ENCODE measurements at regions not wholly inside any gene's neighbourhood (a gene's known extent, or its start where the extent isn't known, plus 50 kb on each side); places are given as distances from the start of the nearest gene placed in this dataset.

DNA sequence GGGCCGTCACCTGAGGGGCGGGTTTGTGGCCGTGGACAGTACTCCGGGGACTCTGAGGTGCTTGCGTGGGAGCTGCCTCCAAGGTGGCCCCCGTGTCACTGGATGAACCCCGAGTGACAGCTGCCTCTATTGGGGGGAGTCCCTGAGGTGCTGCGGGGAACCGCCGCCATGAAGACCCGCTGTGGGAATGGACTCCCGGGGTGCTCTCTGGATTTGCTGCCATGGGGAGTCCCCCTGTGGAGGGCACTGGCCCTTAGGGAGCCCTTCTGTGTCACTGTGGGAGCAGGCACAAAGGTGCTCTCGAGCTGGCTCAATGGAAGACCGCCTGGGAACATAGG lies 100.2 kb upstream of the CCL21 start:
- Histone ChIP-seq H3K79me2 (replicated peaks; ENCODE audit: insufficient read depth) (no peaks in the 10 kb centered on the region), H3K36me3 (ENCODE audit: insufficient read depth) (no peaks in the 10 kb centered on the region), H3K4me3 (peak overlapping the region; percentile 50; the same call in 1 of the 2 replicates), H3K27me3 (ENCODE audit: insufficient read depth) (peaks cover 64% of the 10 kb centered on the region), H3F3A (replicated peaks; ENCODE audit: low read depth) (no peaks in the 10 kb centered on the region), H3K27ac (ENCODE audit: low read depth) (no peak overlapping the region), H3K9me2 (ENCODE audit: insufficient read depth) (no peaks in the 10 kb centered on the region), H4K20me1 (replicated peaks; ENCODE audit: insufficient read depth) (no peaks in the 10 kb centered on the region), H2AFZ (peak overlapping the region; percentile 96), H3K4me2 (peak overlapping the region; percentile 75; the same call in 1 of the 2 replicates), H3K4me1 (ENCODE audit: insufficient read depth) (no peaks in the 10 kb centered on the region)
- TF ChIP-seq, protein P1, sequence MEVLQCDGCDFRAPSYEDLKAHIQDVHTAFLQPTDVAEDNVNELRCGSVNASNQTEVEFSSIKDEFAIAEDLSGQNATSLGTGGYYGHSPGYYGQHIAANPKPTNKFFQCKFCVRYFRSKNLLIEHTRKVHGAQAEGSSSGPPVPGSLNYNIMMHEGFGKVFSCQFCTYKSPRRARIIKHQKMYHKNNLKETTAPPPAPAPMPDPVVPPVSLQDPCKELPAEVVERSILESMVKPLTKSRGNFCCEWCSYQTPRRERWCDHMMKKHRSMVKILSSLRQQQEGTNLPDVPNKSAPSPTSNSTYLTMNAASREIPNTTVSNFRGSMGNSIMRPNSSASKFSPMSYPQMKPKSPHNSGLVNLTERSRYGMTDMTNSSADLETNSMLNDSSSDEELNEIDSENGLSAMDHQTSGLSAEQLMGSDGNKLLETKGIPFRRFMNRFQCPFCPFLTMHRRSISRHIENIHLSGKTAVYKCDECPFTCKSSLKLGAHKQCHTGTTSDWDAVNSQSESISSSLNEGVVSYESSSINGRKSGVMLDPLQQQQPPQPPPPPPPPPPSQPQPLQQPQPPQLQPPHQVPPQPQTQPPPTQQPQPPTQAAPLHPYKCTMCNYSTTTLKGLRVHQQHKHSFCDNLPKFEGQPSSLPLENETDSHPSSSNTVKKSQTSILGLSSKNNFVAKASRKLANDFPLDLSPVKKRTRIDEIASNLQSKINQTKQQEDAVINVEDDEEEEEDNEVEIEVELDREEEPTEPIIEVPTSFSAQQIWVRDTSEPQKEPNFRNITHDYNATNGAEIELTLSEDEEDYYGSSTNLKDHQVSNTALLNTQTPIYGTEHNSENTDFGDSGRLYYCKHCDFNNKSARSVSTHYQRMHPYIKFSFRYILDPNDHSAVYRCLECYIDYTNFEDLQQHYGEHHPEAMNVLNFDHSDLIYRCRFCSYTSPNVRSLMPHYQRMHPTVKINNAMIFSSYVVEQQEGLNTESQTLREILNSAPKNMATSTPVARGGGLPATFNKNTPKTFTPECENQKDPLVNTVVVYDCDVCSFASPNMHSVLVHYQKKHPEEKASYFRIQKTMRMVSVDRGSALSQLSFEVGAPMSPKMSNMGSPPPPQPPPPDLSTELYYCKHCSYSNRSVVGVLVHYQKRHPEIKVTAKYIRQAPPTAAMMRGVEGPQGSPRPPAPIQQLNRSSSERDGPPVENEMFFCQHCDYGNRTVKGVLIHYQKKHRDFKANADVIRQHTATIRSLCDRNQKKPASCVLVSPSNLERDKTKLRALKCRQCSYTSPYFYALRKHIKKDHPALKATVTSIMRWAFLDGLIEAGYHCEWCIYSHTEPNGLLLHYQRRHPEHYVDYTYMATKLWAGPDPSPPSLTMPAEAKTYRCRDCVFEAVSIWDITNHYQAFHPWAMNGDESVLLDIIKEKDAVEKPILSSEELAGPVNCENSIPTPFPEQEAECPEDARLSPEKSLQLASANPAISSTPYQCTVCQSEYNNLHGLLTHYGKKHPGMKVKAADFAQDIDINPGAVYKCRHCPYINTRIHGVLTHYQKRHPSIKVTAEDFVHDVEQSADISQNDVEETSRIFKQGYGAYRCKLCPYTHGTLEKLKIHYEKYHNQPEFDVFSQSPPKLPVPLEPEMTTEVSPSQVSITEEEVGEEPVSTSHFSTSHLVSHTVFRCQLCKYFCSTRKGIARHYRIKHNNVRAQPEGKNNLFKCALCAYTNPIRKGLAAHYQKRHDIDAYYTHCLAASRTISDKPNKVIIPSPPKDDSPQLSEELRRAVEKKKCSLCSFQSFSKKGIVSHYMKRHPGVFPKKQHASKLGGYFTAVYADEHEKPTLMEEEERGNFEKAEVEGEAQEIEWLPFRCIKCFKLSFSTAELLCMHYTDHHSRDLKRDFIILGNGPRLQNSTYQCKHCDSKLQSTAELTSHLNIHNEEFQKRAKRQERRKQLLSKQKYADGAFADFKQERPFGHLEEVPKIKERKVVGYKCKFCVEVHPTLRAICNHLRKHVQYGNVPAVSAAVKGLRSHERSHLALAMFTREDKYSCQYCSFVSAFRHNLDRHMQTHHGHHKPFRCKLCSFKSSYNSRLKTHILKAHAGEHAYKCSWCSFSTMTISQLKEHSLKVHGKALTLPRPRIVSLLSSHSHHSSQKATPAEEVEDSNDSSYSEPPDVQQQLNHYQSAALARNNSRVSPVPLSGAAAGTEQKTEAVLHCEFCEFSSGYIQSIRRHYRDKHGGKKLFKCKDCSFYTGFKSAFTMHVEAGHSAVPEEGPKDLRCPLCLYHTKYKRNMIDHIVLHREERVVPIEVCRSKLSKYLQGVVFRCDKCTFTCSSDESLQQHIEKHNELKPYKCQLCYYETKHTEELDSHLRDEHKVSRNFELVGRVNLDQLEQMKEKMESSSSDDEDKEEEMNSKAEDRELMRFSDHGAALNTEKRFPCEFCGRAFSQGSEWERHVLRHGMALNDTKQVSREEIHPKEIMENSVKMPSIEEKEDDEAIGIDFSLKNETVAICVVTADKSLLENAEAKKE (CRISPR knock-in tag; IDR thresholded peaks at IDR 0.05) = no peak
- TF ChIP-seq JUNB (IDR thresholded peaks at IDR 0.05; ENCODE audit: unreplicated experiment) = no peak
- TF ChIP-seq POLR2AphosphoS5 (IDR thresholded peaks at IDR 0.05; ENCODE audit: low read depth) = no peak
- TF ChIP-seq CREB1 (CRISPR knock-in tag; IDR thresholded peaks at IDR 0.05; ENCODE audit: low read depth) = no peak
- TF ChIP-seq, protein P2, sequence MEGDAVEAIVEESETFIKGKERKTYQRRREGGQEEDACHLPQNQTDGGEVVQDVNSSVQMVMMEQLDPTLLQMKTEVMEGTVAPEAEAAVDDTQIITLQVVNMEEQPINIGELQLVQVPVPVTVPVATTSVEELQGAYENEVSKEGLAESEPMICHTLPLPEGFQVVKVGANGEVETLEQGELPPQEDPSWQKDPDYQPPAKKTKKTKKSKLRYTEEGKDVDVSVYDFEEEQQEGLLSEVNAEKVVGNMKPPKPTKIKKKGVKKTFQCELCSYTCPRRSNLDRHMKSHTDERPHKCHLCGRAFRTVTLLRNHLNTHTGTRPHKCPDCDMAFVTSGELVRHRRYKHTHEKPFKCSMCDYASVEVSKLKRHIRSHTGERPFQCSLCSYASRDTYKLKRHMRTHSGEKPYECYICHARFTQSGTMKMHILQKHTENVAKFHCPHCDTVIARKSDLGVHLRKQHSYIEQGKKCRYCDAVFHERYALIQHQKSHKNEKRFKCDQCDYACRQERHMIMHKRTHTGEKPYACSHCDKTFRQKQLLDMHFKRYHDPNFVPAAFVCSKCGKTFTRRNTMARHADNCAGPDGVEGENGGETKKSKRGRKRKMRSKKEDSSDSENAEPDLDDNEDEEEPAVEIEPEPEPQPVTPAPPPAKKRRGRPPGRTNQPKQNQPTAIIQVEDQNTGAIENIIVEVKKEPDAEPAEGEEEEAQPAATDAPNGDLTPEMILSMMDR (conservative IDR thresholded peaks at IDR 0.05; ENCODE audit: low read depth in 2 of 2) = no peak
- TF ChIP-seq EZH2phosphoT487 (IDR thresholded peaks at IDR 0.05; ENCODE audit: unreplicated experiment) = no peak
- no peak for TF ChIP-seq EZH2 (IDR thresholded peaks at IDR 0.05; ENCODE audit: low read depth, unreplicated experiment)
- TF ChIP-seq, protein P3, sequence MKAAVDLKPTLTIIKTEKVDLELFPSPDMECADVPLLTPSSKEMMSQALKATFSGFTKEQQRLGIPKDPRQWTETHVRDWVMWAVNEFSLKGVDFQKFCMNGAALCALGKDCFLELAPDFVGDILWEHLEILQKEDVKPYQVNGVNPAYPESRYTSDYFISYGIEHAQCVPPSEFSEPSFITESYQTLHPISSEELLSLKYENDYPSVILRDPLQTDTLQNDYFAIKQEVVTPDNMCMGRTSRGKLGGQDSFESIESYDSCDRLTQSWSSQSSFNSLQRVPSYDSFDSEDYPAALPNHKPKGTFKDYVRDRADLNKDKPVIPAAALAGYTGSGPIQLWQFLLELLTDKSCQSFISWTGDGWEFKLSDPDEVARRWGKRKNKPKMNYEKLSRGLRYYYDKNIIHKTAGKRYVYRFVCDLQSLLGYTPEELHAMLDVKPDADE (IDR thresholded peaks at IDR 0.05) = no peak
- no peak for TF ChIP-seq ZNF114 (CRISPR knock-in tag; IDR thresholded peaks at IDR 0.05)
- TF ChIP-seq, protein P4, sequence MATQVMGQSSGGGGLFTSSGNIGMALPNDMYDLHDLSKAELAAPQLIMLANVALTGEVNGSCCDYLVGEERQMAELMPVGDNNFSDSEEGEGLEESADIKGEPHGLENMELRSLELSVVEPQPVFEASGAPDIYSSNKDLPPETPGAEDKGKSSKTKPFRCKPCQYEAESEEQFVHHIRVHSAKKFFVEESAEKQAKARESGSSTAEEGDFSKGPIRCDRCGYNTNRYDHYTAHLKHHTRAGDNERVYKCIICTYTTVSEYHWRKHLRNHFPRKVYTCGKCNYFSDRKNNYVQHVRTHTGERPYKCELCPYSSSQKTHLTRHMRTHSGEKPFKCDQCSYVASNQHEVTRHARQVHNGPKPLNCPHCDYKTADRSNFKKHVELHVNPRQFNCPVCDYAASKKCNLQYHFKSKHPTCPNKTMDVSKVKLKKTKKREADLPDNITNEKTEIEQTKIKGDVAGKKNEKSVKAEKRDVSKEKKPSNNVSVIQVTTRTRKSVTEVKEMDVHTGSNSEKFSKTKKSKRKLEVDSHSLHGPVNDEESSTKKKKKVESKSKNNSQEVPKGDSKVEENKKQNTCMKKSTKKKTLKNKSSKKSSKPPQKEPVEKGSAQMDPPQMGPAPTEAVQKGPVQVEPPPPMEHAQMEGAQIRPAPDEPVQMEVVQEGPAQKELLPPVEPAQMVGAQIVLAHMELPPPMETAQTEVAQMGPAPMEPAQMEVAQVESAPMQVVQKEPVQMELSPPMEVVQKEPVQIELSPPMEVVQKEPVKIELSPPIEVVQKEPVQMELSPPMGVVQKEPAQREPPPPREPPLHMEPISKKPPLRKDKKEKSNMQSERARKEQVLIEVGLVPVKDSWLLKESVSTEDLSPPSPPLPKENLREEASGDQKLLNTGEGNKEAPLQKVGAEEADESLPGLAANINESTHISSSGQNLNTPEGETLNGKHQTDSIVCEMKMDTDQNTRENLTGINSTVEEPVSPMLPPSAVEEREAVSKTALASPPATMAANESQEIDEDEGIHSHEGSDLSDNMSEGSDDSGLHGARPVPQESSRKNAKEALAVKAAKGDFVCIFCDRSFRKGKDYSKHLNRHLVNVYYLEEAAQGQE (IDR thresholded peaks at IDR 0.05; ENCODE audit: unreplicated experiment) = no peak
- TF ChIP-seq ZNF331 (CRISPR knock-in tag; IDR thresholded peaks at IDR 0.05; ENCODE audit: low read depth) = no peak
- TF ChIP-seq STAT1 (IDR thresholded peaks at IDR 0.05; ENCODE audit: unreplicated experiment) = no peak
- TF ChIP-seq NANOG (IDR thresholded peaks at IDR 0.05; ENCODE audit: borderline replicate concordance) = no peak
- Mint-ChIP-seq H3K9me3 (peaks cover 15% of the 10 kb centered on the region; the same call in 2 of the 3 replicates), H3K4me1 (no peaks in the 10 kb centered on the region), H3K4me3 (no peak overlapping the region), H3K27ac (no peak overlapping the region), H3K36me3 (ENCODE audit: low read depth) (no peaks in the 10 kb centered on the region), H3K27me3 (ENCODE audit: insufficient read depth, low read depth, poor library complexity) (peaks cover 16% of the 10 kb centered on the region)
- DNase-seq (ENCODE audit: low spot score) (no peak), ATAC-seq (no peak)
